NCI-H1092 (cell line): ENCODE measurements at regions not wholly inside any gene's neighbourhood (a gene's known extent, or its start where the extent isn't known, plus 50 kb on each side); places are given as distances from the start of the nearest gene placed in this dataset.
"Not testable (repeated sequence)": the region's sequence is repeated elsewhere in the genome, so short reads cannot be mapped to it uniquely, and the experiment has no call there.

ENCODE experiments used
- DNase-seq: peaks from one replicate; lab custom pipeline; 2025; lab: John Stamatoyannopoulos, UW

- no peak for DNase-seq
These were observed 77.8 kb upstream of the TAB2 start for GRCh38 chr6:149239573-149240209.

GRCh38 chr6:149242883-149243282 lies 74.6 kb upstream of the TAB2 start:
- DNase-seq: no peak

GRCh38 chr6:149244105-149244504 lies 73.4 kb upstream of the TAB2 start:
- no peak for DNase-seq

GRCh38 chr6:149246691-149247384 lies 70.7 kb upstream of the TAB2 start:
- DNase-seq: no peak

- DNase-seq: no peak
These were observed 70.1 kb upstream of the TAB2 start for GRCh38 chr6:149247385-149247763.

GRCh38 chr6:149248263-149248662 lies 69.2 kb upstream of the TAB2 start:
- not testable (repeated sequence) for DNase-seq

- DNase-seq: no peak
These were observed 68.7 kb upstream of the TAB2 start for GRCh38 chr6:149248693-149249369.

- DNase-seq: no peak
These were observed 67.8 kb upstream of the TAB2 start for GRCh38 chr6:149249370-149250357.

GRCh38 chr6:149250951-149251350 lies 66.6 kb upstream of the TAB2 start:
- no peak for DNase-seq

GRCh38 chr6:149252622-149253021 lies 64.9 kb upstream of the TAB2 start:
- DNase-seq: no peak

- DNase-seq: no peak
These were observed 63.3 kb upstream of the TAB2 start for GRCh38 chr6:149254253-149254652.

- no peak for DNase-seq
These were observed 57.8 kb upstream of the TAB2 start for GRCh38 chr6:149259753-149260152.

- no peak for DNase-seq
These were observed 57.2 kb upstream of the TAB2 start for GRCh38 chr6:149260214-149260874.

- no peak for DNase-seq
These were observed 56.0 kb upstream of the TAB2 start for GRCh38 chr6:149261364-149262040.

- no peak for DNase-seq
These were observed 54.2 kb upstream of the TAB2 start for GRCh38 chr6:149263321-149263720.

- no peak for DNase-seq
These were observed 52.9 kb upstream of the TAB2 start for GRCh38 chr6:149264629-149265028.

- DNase-seq: no peak
These were observed 51.6 kb upstream of the TAB2 start for GRCh38 chr6:149265945-149266344.

GRCh38 chr6:149266659-149267058 lies 50.9 kb upstream of the TAB2 start:
- no peak for DNase-seq

- DNase-seq: no peak
These were observed 50.4 kb upstream of the TAB2 start for GRCh38 chr6:149267072-149267471.

- DNase-seq: no peak
These were observed 49.9 kb upstream of the TAB2 start for GRCh38 chr6:149267513-149268043.
